Sigmoid colon (tissue), 4 donors: ENCODE measurements at regions not wholly inside any gene's neighbourhood (a gene's known extent, or its start where the extent isn't known, plus 50 kb on each side); places are given as distances from the start of the nearest gene placed in this dataset.

ENCODE experiments used
- CTCF ChIP-seq, 4 experiments: fragments of 450-650 bp in 3 of 4; fragments of 200-600 bp in 1 of 4; IDR thresholded peaks; one replicate each; pipeline ENCODE4 v1.5.1; 2016 to 2019; ENCODE audit warnings: antibody characterized with exemption in 4 of 4, mild to moderate bottlenecking in 3 of 4, moderate library complexity in 2 of 4
- POLR2AphosphoS5 ChIP-seq, 4 donors: sonication (generic); formaldehyde crosslinking; IDR thresholded peaks; one replicate each; pipeline ENCODE4 v1.6.1; 2017; ENCODE audit warnings: antibody characterized with exemption in 4 of 4

- TF ChIP-seq CTCF (IDR thresholded peaks at IDR 0.05) (no peak), POLR2AphosphoS5 (IDR thresholded peaks at IDR 0.05) (no peak)
Observed at GRCh38 chr10:3668276-3668965, 116.6 kb downstream of the KLF6 start.
